ENCODE measurements at regions not wholly inside any gene's neighbourhood (a gene's known extent, or its start where the extent isn't known, plus 50 kb on each side); places are given as distances from the start of the nearest gene placed in this dataset.

- no peak for TF ChIP-seq EGR1 (IDR thresholded peaks at IDR 0.05)
- TF ChIP-seq EP300 (IDR thresholded peaks at IDR 0.05; ENCODE audit: borderline replicate concordance), result no peak
- TF ChIP-seq CEBPB (IDR thresholded peaks at IDR 0.05), result no peak
- no peak for TF ChIP-seq NFIC (IDR thresholded peaks at IDR 0.05)
- no peak for TF ChIP-seq FOXM1 (IDR thresholded peaks at IDR 0.05; ENCODE audit: borderline replicate concordance, low read depth)
- TF ChIP-seq TEAD4 (IDR thresholded peaks at IDR 0.05), result no peak
- TF ChIP-seq MAX (IDR thresholded peaks at IDR 0.05), result no peak
Observed at GRCh38 chr11:92897487-92897886, 72.0 kb upstream of the MTNR1B start.
